ENCODE measurements at regions not wholly inside any gene's neighbourhood (a gene's known extent, or its start where the extent isn't known, plus 50 kb on each side); places are given as distances from the start of the nearest gene placed in this dataset.
A peak's percentile ranks its signal among the peaks of the same experiment; 100 is the strongest.

- peak overlapping the region; percentile 50 for H2AFZ ChIP-seq (ENCODE audit: low read length)
- no peak overlapping the region for H2BK15ac ChIP-seq (ENCODE audit: low read length)
- H3K36me3 ChIP-seq (replicated peaks in 1 of 2; ENCODE audit: control insufficient read depth in 2 of 2, insufficient read depth in 2 of 2, low read length in 2 of 2): no peaks in the 10 kb centered on the region
- H3K9me3 ChIP-seq (replicated peaks in 1 of 2; ENCODE audit: control insufficient read depth in 2 of 2, insufficient read depth in 1 of 2, low read depth in 1 of 2, low read length in 2 of 2): no peaks in the 10 kb centered on the region
- no peak overlapping the region for H2BK5ac ChIP-seq (ENCODE audit: low read length)
- WGBS, 2 donors (ENCODE audit: extremely low coverage in 2 of 2, insufficient read length in 2 of 2, insufficient replicate concordance in 1 of 2): no CpG with 5 or more reads among the region's 6 CpGs
- no peak overlapping the region for H3K18ac ChIP-seq (ENCODE audit: low read length)
- no peak overlapping the region for H4K91ac ChIP-seq (ENCODE audit: low read depth, low read length, poor library complexity)
- no peak overlapping the region for H3K23ac ChIP-seq (ENCODE audit: low read depth, low read length, poor library complexity)
- no peak overlapping the region for H2AK5ac ChIP-seq (ENCODE audit: low read depth, low read length)
- H3K14ac ChIP-seq (ENCODE audit: low read length): no peak overlapping the region
- H2BK120ac ChIP-seq (ENCODE audit: low read depth, low read length): no peak overlapping the region
- H3K4me2 ChIP-seq (ENCODE audit: insufficient read depth, low read length, poor library complexity, severe bottlenecking): no peak overlapping the region
- H3K27me3 ChIP-seq (ENCODE audit: control insufficient read depth in 3 of 3, insufficient read depth in 3 of 3, low read depth in 1 of 3, low read length in 3 of 3): peaks cover 0 to 11% (median 2%) of the 10 kb centered on the region in 3 experiments
- no peak overlapping the region for H3K4me3 ChIP-seq (ENCODE audit: low read length in 2 of 2)
- H2BK12ac ChIP-seq (ENCODE audit: low read length): no peak overlapping the region
- H3K9ac ChIP-seq (ENCODE audit: low read depth, low read length, poor library complexity): no peak overlapping the region
- DNase-seq (ENCODE audit: low spot score): no peak
- no peak overlapping the region for H3K27ac ChIP-seq (replicated peaks; ENCODE audit: low read length)
- peaks cover 0 to 6% of the 10 kb centered on the region in 2 donors for H3K4me1 ChIP-seq (ENCODE audit: control insufficient read depth in 2 of 2, insufficient read depth in 1 of 2, low read depth in 1 of 2, low read length in 2 of 2)
- no peak overlapping the region for H3K4ac ChIP-seq (ENCODE audit: low read length)
- no peaks in the 10 kb centered on the region for H3K79me1 ChIP-seq (ENCODE audit: low read depth, low read length)
- no peak overlapping the region for H4K8ac ChIP-seq (ENCODE audit: low read depth, low read length)
Observed at GRCh38 chr13:109900320-109900719, 113.9 kb upstream of the IRS2 start.

- Histone ChIP-seq H3K27me3 (ENCODE audit: control insufficient read depth in 3 of 3, insufficient read depth in 3 of 3, low read depth in 1 of 3, low read length in 3 of 3) (peaks cover 0 to 11% (median 2%) of the 10 kb centered on the region in 3 experiments), H3K9ac (ENCODE audit: low read depth, low read length, poor library complexity) (no peak overlapping the region), H3K36me3 (replicated peaks in 1 of 2; ENCODE audit: control insufficient read depth in 2 of 2, insufficient read depth in 2 of 2, low read length in 2 of 2) (no peaks in the 10 kb centered on the region), H3K27ac (replicated peaks; ENCODE audit: low read length) (no peak overlapping the region), H2BK15ac (ENCODE audit: low read length) (no peak overlapping the region), H3K9me3 (replicated peaks in 1 of 2; ENCODE audit: control insufficient read depth in 2 of 2, insufficient read depth in 1 of 2, low read depth in 1 of 2, low read length in 2 of 2) (no peaks in the 10 kb centered on the region), H3K4me1 (ENCODE audit: control insufficient read depth in 2 of 2, insufficient read depth in 1 of 2, low read depth in 1 of 2, low read length in 2 of 2) (peaks cover 0 to 6% of the 10 kb centered on the region in 2 donors), H4K91ac (ENCODE audit: low read depth, low read length, poor library complexity) (no peak overlapping the region), H4K8ac (ENCODE audit: low read depth, low read length) (no peak overlapping the region), H3K79me1 (ENCODE audit: low read depth, low read length) (no peaks in the 10 kb centered on the region), H3K23ac (ENCODE audit: low read depth, low read length, poor library complexity) (no peak overlapping the region), H2AK5ac (ENCODE audit: low read depth, low read length) (no peak overlapping the region), H3K18ac (ENCODE audit: low read length) (no peak overlapping the region), H2BK120ac (ENCODE audit: low read depth, low read length) (no peak overlapping the region), H3K4ac (ENCODE audit: low read length) (no peak overlapping the region), H3K4me2 (ENCODE audit: insufficient read depth, low read length, poor library complexity, severe bottlenecking) (no peak overlapping the region), H2AFZ (ENCODE audit: low read length) (no peak overlapping the region), H2BK12ac (ENCODE audit: low read length) (no peak overlapping the region), H3K14ac (ENCODE audit: low read length) (no peak overlapping the region), H2BK5ac (ENCODE audit: low read length) (no peak overlapping the region), H3K4me3 (ENCODE audit: low read length in 2 of 2) (no peak overlapping the region)
- WGBS, 2 donors (ENCODE audit: extremely low coverage in 2 of 2, insufficient read length in 2 of 2, insufficient replicate concordance in 1 of 2): no CpG with 5 or more reads among the region's 3 CpGs
- DNase-seq (ENCODE audit: low spot score): no peak
Observed at GRCh38 chr13:109899748-109900147, 113.4 kb upstream of the IRS2 start.

- DNase-seq (ENCODE audit: low spot score): no peak
- no peak overlapping the region for H2BK12ac ChIP-seq (ENCODE audit: low read length)
Observed at GRCh38 chr13:109899316-109899715, 112.9 kb upstream of the IRS2 start.

GRCh38 chr13:109897988-109898624 is 111.7 kb upstream of the IRS2 start:
- H3K79me1 ChIP-seq (ENCODE audit: low read depth, low read length): no peaks in the 10 kb centered on the region
- H2AK5ac ChIP-seq (ENCODE audit: low read depth, low read length): no peak overlapping the region
- peaks cover 0 to 6% of the 10 kb centered on the region in 2 donors for H3K4me1 ChIP-seq (ENCODE audit: control insufficient read depth in 2 of 2, insufficient read depth in 1 of 2, low read depth in 1 of 2, low read length in 2 of 2)
- H2BK5ac ChIP-seq (ENCODE audit: low read length): no peak overlapping the region
- no peak overlapping the region for H3K23ac ChIP-seq (ENCODE audit: low read depth, low read length, poor library complexity)
- H3K4me2 ChIP-seq (ENCODE audit: insufficient read depth, low read length, poor library complexity, severe bottlenecking): no peak overlapping the region
- no peak overlapping the region for H3K9ac ChIP-seq (ENCODE audit: low read depth, low read length, poor library complexity)
- no peak overlapping the region for H4K91ac ChIP-seq (ENCODE audit: low read depth, low read length, poor library complexity)
- H2BK12ac ChIP-seq (ENCODE audit: low read length): no peak overlapping the region
- no peaks in the 10 kb centered on the region for H3K9me3 ChIP-seq (replicated peaks in 1 of 2; ENCODE audit: control insufficient read depth in 2 of 2, insufficient read depth in 1 of 2, low read depth in 1 of 2, low read length in 2 of 2)
- no peak overlapping the region for H2BK15ac ChIP-seq (ENCODE audit: low read length)
- H3K14ac ChIP-seq (ENCODE audit: low read length): no peak overlapping the region
- no peak for DNase-seq (ENCODE audit: low spot score)
- no CpG with 5 or more reads among the region's 5 CpGs for WGBS, 2 donors (ENCODE audit: extremely low coverage in 2 of 2, insufficient read length in 2 of 2, insufficient replicate concordance in 1 of 2)
- H3K27ac ChIP-seq (replicated peaks; ENCODE audit: low read length): no peak overlapping the region
- H3K4ac ChIP-seq (ENCODE audit: low read length): no peak overlapping the region
- no peak overlapping the region for H3K18ac ChIP-seq (ENCODE audit: low read length)
- H2BK120ac ChIP-seq (ENCODE audit: low read depth, low read length): no peak overlapping the region
- H3K36me3 ChIP-seq (replicated peaks in 1 of 2; ENCODE audit: control insufficient read depth in 2 of 2, insufficient read depth in 2 of 2, low read length in 2 of 2): no peaks in the 10 kb centered on the region
- no peak overlapping the region for H2AFZ ChIP-seq (ENCODE audit: low read length)
- no peak overlapping the region for H3K4me3 ChIP-seq (ENCODE audit: low read length in 2 of 2)
- no peak overlapping the region for H4K8ac ChIP-seq (ENCODE audit: low read depth, low read length)
- H3K27me3 ChIP-seq (ENCODE audit: control insufficient read depth in 3 of 3, insufficient read depth in 3 of 3, low read depth in 1 of 3, low read length in 3 of 3): peaks cover 0 to 11% (median 2%) of the 10 kb centered on the region in 3 experiments

More at GRCh38 chr13:109899316-109899715, 112.9 kb upstream of the IRS2 start:
- no peak overlapping the region for H4K8ac ChIP-seq (ENCODE audit: low read depth, low read length)
- H2BK15ac ChIP-seq (ENCODE audit: low read length): no peak overlapping the region
- H2BK120ac ChIP-seq (ENCODE audit: low read depth, low read length): no peak overlapping the region
- H3K9me3 ChIP-seq (replicated peaks in 1 of 2; ENCODE audit: control insufficient read depth in 2 of 2, insufficient read depth in 1 of 2, low read depth in 1 of 2, low read length in 2 of 2): no peaks in the 10 kb centered on the region
- peaks cover 0 to 6% of the 10 kb centered on the region in 2 donors for H3K4me1 ChIP-seq (ENCODE audit: control insufficient read depth in 2 of 2, insufficient read depth in 1 of 2, low read depth in 1 of 2, low read length in 2 of 2)
- H4K91ac ChIP-seq (ENCODE audit: low read depth, low read length, poor library complexity): no peak overlapping the region
- H3K27ac ChIP-seq (replicated peaks; ENCODE audit: low read length): no peak overlapping the region
- H3K23ac ChIP-seq (ENCODE audit: low read depth, low read length, poor library complexity): no peak overlapping the region
- no peak overlapping the region for H3K9ac ChIP-seq (ENCODE audit: low read depth, low read length, poor library complexity)
- no peaks in the 10 kb centered on the region for H3K79me1 ChIP-seq (ENCODE audit: low read depth, low read length)
- H3K18ac ChIP-seq (ENCODE audit: low read length): no peak overlapping the region
- H2AK5ac ChIP-seq (ENCODE audit: low read depth, low read length): no peak overlapping the region
- H2AFZ ChIP-seq (ENCODE audit: low read length): no peak overlapping the region
- no CpG with 5 or more reads among the region's 3 CpGs for WGBS, 2 donors (ENCODE audit: extremely low coverage in 2 of 2, insufficient read length in 2 of 2, insufficient replicate concordance in 1 of 2)
- H3K14ac ChIP-seq (ENCODE audit: low read length): no peak overlapping the region
- H3K4me3 ChIP-seq (ENCODE audit: low read length in 2 of 2): no peak overlapping the region
- no peaks in the 10 kb centered on the region for H3K36me3 ChIP-seq (replicated peaks in 1 of 2; ENCODE audit: control insufficient read depth in 2 of 2, insufficient read depth in 2 of 2, low read length in 2 of 2)
- no peak overlapping the region for H2BK5ac ChIP-seq (ENCODE audit: low read length)
- no peak overlapping the region for H3K4me2 ChIP-seq (ENCODE audit: insufficient read depth, low read length, poor library complexity, severe bottlenecking)
- H3K4ac ChIP-seq (ENCODE audit: low read length): no peak overlapping the region
- peaks cover 0 to 11% (median 2%) of the 10 kb centered on the region in 3 experiments for H3K27me3 ChIP-seq (ENCODE audit: control insufficient read depth in 3 of 3, insufficient read depth in 3 of 3, low read depth in 1 of 3, low read length in 3 of 3)
